ENCODE measurements at regions not wholly inside any gene's neighbourhood (a gene's known extent, or its start where the extent isn't known, plus 50 kb on each side); places are given as distances from the start of the nearest gene placed in this dataset.

DNA sequence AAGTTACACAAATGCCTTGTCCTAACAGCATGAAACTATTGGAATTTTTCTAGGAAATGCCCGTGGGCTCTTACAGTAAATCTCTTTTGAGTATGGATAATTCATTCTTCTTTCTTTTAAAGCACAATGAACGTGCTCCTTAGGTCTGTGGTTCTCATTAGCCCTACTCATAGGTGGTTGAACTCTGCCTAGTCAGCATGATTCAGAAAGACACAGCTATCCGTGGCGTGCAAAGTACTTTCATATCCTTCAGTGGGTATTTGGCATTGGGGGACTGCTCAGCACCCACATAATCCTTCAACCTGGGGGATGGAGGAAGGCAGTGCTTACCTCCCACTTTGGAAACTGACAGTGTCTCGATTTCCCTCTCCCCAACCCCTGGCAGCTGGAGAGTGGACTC lies 462.0 kb upstream of the CLINT1 start:
- no peaks in the 10 kb centered on the region for H3K27me3 ChIP-seq (ENCODE audit: control insufficient read depth, insufficient read depth, low read length)
- no peaks in the 10 kb centered on the region for H3K36me3 ChIP-seq (ENCODE audit: control insufficient read depth, insufficient read depth, low read length)
- DNase-seq (ENCODE audit: low read depth in 2 of 2) = no peak
- H3K4me2 ChIP-seq (ENCODE audit: extremely low read depth, insufficient read depth, low read length) = no peak overlapping the region
- H3K4me1 ChIP-seq (ENCODE audit: control insufficient read depth, extremely low read depth, insufficient read depth, low read length) = no peaks in the 10 kb centered on the region
- H3K27ac ChIP-seq (ENCODE audit: insufficient read depth, low read length) = no peak overlapping the region
- H2AFZ ChIP-seq (ENCODE audit: low read length) = no peak overlapping the region
- H4K20me1 ChIP-seq (ENCODE audit: control insufficient read depth, extremely low read depth, insufficient read depth, low read length) = no peaks in the 10 kb centered on the region
- H3K79me2 ChIP-seq (ENCODE audit: control insufficient read depth, insufficient read depth, low read length) = no peaks in the 10 kb centered on the region
- no peak overlapping the region for H3K9ac ChIP-seq (ENCODE audit: insufficient read depth, low read length)
- H3K4me3 ChIP-seq (replicated peaks in 1 of 4; ENCODE audit: control extremely low read depth in 1 of 4, insufficient read depth in 1 of 4, low read depth in 3 of 4, low read length in 4 of 4) = no peak overlapping the region
- TF ChIP-seq, protein P1, sequence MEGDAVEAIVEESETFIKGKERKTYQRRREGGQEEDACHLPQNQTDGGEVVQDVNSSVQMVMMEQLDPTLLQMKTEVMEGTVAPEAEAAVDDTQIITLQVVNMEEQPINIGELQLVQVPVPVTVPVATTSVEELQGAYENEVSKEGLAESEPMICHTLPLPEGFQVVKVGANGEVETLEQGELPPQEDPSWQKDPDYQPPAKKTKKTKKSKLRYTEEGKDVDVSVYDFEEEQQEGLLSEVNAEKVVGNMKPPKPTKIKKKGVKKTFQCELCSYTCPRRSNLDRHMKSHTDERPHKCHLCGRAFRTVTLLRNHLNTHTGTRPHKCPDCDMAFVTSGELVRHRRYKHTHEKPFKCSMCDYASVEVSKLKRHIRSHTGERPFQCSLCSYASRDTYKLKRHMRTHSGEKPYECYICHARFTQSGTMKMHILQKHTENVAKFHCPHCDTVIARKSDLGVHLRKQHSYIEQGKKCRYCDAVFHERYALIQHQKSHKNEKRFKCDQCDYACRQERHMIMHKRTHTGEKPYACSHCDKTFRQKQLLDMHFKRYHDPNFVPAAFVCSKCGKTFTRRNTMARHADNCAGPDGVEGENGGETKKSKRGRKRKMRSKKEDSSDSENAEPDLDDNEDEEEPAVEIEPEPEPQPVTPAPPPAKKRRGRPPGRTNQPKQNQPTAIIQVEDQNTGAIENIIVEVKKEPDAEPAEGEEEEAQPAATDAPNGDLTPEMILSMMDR (conservative IDR thresholded peaks at IDR 0.05 in 1 of 2, IDR thresholded peaks at IDR 0.05 in 1 of 2; ENCODE audit: low read depth in 1 of 2, low read length in 2 of 2) = no peak
- no peak for TF ChIP-seq EZH2 (IDR thresholded peaks at IDR 0.05; ENCODE audit: low read length, missing control alignments)
- no peaks in the 10 kb centered on the region for H3K9me3 ChIP-seq (ENCODE audit: control insufficient read depth, insufficient read depth, low read depth, low read length)

DNA sequence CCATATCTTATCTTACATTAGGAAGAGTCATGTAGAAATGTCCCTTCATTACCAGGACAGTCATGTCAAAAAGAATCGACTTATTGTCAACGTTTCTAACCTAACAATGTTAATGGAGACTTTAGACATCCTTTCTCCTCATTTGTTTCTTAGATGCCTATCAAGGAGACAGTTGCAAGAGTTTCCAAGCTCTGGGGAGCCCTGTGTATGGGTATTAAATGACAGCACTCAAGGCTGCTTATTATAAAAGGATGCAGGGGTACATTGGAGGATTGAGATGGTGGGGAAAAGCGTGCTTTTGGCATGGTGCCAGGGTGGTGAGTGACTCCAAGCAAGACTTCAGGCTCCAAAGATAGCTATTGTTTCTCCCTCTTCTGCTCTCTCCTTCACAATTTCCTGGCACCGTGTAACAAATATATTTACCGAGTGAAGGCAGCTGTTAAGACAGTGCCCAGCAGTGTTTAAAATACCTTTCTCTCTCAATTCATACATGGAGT lies 461.3 kb upstream of the CLINT1 start:
- no peak overlapping the region for H3K27ac ChIP-seq (ENCODE audit: insufficient read depth, low read length)
- no peak overlapping the region for H3K4me3 ChIP-seq (replicated peaks in 1 of 4; ENCODE audit: control extremely low read depth in 1 of 4, insufficient read depth in 1 of 4, low read depth in 3 of 4, low read length in 4 of 4)
- TF ChIP-seq EZH2 (IDR thresholded peaks at IDR 0.05; ENCODE audit: low read length, missing control alignments) = no peak
- TF ChIP-seq, protein P1 (conservative IDR thresholded peaks at IDR 0.05 in 1 of 2, IDR thresholded peaks at IDR 0.05 in 1 of 2; ENCODE audit: low read depth in 1 of 2, low read length in 2 of 2) = no peak
- H3K4me1 ChIP-seq (ENCODE audit: control insufficient read depth, extremely low read depth, insufficient read depth, low read length) = no peaks in the 10 kb centered on the region
- no peaks in the 10 kb centered on the region for H3K79me2 ChIP-seq (ENCODE audit: control insufficient read depth, insufficient read depth, low read length)
- H2AFZ ChIP-seq (ENCODE audit: low read length) = no peak overlapping the region
- no peak for DNase-seq (ENCODE audit: low read depth in 2 of 2)
- H3K36me3 ChIP-seq (ENCODE audit: control insufficient read depth, insufficient read depth, low read length) = no peaks in the 10 kb centered on the region
- H3K9me3 ChIP-seq (ENCODE audit: control insufficient read depth, insufficient read depth, low read depth, low read length) = no peaks in the 10 kb centered on the region
- H3K4me2 ChIP-seq (ENCODE audit: extremely low read depth, insufficient read depth, low read length) = no peak overlapping the region
- no peak overlapping the region for H3K9ac ChIP-seq (ENCODE audit: insufficient read depth, low read length)
- H3K27me3 ChIP-seq (ENCODE audit: control insufficient read depth, insufficient read depth, low read length) = no peaks in the 10 kb centered on the region
- no peaks in the 10 kb centered on the region for H4K20me1 ChIP-seq (ENCODE audit: control insufficient read depth, extremely low read depth, insufficient read depth, low read length)

DNA sequence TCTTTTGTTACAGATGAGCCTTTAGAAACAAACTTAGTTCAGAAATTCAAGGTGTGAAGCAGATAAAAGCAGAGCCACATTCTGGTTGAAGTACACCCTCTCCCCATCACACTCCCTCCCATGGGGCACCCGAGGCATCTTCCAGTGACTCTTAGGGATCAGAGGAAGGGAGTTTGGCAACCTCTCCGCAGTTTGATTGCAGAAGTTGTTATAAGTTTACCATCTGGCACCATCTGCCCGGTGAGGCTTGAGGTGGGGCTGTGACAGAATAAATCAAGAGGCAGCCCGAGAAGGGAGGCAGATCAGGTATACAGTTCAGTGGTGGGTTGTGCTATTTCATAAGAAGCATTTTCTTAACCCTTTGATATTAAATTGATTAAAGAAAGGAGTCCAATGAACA lies 458.6 kb upstream of the CLINT1 start:
- no peak overlapping the region for H3K4me2 ChIP-seq (ENCODE audit: extremely low read depth, insufficient read depth, low read length)
- no peak overlapping the region for H3K27ac ChIP-seq (ENCODE audit: insufficient read depth, low read length)
- no peak overlapping the region for H3K9ac ChIP-seq (ENCODE audit: insufficient read depth, low read length)
- no peaks in the 10 kb centered on the region for H3K9me3 ChIP-seq (ENCODE audit: control insufficient read depth, insufficient read depth, low read depth, low read length)
- H3K79me2 ChIP-seq (ENCODE audit: control insufficient read depth, insufficient read depth, low read length) = no peaks in the 10 kb centered on the region
- H2AFZ ChIP-seq (ENCODE audit: low read length) = no peak overlapping the region
- no peaks in the 10 kb centered on the region for H3K36me3 ChIP-seq (ENCODE audit: control insufficient read depth, insufficient read depth, low read length)
- H3K4me3 ChIP-seq (replicated peaks in 1 of 4; ENCODE audit: control extremely low read depth in 1 of 4, insufficient read depth in 1 of 4, low read depth in 3 of 4, low read length in 4 of 4) = no peak overlapping the region
- no peaks in the 10 kb centered on the region for H3K4me1 ChIP-seq (ENCODE audit: control insufficient read depth, extremely low read depth, insufficient read depth, low read length)
- H3K27me3 ChIP-seq (ENCODE audit: control insufficient read depth, insufficient read depth, low read length) = no peaks in the 10 kb centered on the region
- no peak for DNase-seq (ENCODE audit: low read depth in 2 of 2)
- no peak for TF ChIP-seq EZH2 (IDR thresholded peaks at IDR 0.05; ENCODE audit: low read length, missing control alignments)
- TF ChIP-seq, protein P1 (conservative IDR thresholded peaks at IDR 0.05 in 1 of 2, IDR thresholded peaks at IDR 0.05 in 1 of 2; ENCODE audit: low read depth in 1 of 2, low read length in 2 of 2) = no peak
- no peaks in the 10 kb centered on the region for H4K20me1 ChIP-seq (ENCODE audit: control insufficient read depth, extremely low read depth, insufficient read depth, low read length)
